Spleen (tissue), 7 donors: ENCODE measurements at regions not wholly inside any gene's neighbourhood (a gene's known extent, or its start where the extent isn't known, plus 50 kb on each side); places are given as distances from the start of the nearest gene placed in this dataset.

Experiments
- CTCF ChIP-seq, 11 experiments: fragments of 200-600 bp in 7 of 11; fragments of 450-650 bp in 4 of 11; sonication (generic) in 4 of 11; IDR thresholded peaks in 8 of 11; conservative IDR thresholded peaks in 3 of 11; 1 replicate in 7 of 11; 2 replicates in 4 of 11; pipeline versions ENCODE4 v1.4.0 to v1.8.0; 2016 to 2021; ENCODE audit warnings: antibody characterized with exemption in 11 of 11, inconsistent platforms in 4 of 11, mild to moderate bottlenecking in 1 of 11
- POLR2A ChIP-seq, 3 donors: fragments of 450-650 bp; IDR thresholded peaks; one replicate each; pipeline ENCODE4 v1.5.1; 2017; ENCODE audit warnings: antibody characterized with exemption in 3 of 3, mild to moderate bottlenecking in 1 of 3
- POLR2AphosphoS5 ChIP-seq, 3 donors: sonication (generic); formaldehyde crosslinking; IDR thresholded peaks; one replicate each; pipeline ENCODE4 v1.5.1; 2017; ENCODE audit warnings: antibody characterized with exemption in 3 of 3
- donor health status: DM: no; HTN: no; CAD: no; lungs with moderate emphysema.
- donor health status: DM: no; HTN: no; CAD: no.
- donor health status: DM: no; HTN: no; CAD: no.

- TF ChIP-seq CTCF (IDR thresholded peaks at IDR 0.05 in 8 of 11, conservative IDR thresholded peaks at IDR 0.05 in 3 of 11) (no peak), POLR2A (IDR thresholded peaks at IDR 0.05) (no peak), POLR2AphosphoS5 (IDR thresholded peaks at IDR 0.05) (no peak)
Measured at GRCh38 chr4:136465691-136466090, 1066.6 kb downstream of the PCDH18 start.
